GM21360 (cell line): ENCODE measurements at regions not wholly inside any gene's neighbourhood (a gene's known extent, or its start where the extent isn't known, plus 50 kb on each side); places are given as distances from the start of the nearest gene placed in this dataset.
"Not testable (repeated sequence)": the region's sequence is repeated elsewhere in the genome, so short reads cannot be mapped to it uniquely, and the experiment has no call there.

Experiments used
- ATAC-seq: cut with Tn5 transposase; IDR thresholded peaks from one replicate; pipeline ENCODE4 v1.9.1; 2021; ENCODE audit warnings: mild to moderate bottlenecking, moderate library complexity; ENCODE audit not compliant: unreplicated experiment

DNA sequence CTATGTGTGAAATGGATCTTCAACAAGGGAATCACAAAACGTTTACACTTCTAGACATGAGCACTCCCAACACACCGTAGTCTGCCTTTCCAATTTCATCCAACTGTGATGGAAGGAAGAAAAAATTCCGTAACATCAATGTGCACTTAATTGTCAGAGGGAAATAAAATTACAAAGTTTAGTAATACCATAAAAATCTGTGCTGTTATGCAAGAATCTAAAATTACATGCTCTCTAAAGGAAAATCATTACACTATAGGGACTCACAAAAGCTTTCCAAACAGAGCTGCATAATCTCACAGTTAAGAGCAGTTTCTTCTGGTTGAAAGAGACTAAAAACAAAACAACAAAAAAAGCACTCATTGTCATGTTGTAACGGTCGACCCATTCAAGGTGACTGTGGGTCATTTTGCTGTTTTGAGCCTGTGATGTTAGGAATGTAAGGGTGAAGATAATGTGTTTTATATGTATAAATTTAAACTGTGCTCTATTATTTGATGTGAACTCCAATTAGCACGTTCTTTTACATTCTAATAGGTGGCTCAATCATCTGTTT, 698.0 kb downstream of the TDRD15 start:
- ATAC-seq, result no peak

DNA sequence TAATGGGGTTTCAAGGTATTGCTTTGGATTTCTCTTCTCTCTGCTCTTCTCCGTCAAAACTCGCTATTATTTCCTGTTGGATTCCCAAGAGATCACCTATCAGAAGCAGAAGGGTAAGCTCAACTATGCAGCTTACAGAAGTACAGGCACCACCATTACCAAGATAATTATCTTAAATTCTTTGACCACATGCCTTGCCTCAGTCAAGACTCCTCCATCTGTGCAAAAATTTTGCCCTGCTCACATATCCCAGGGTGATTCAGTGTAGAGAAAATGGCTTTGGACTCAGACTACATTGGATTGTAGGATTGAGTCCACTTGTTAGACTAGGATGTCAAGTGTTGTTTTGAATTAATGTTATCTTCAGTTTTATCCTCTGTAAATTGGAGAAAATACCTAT, 698.7 kb downstream of the TDRD15 start:
- ATAC-seq, result no peak

GRCh38 chr2:21833767-21834166, 710.0 kb downstream of the TDRD15 start:
- no peak for ATAC-seq

DNA sequence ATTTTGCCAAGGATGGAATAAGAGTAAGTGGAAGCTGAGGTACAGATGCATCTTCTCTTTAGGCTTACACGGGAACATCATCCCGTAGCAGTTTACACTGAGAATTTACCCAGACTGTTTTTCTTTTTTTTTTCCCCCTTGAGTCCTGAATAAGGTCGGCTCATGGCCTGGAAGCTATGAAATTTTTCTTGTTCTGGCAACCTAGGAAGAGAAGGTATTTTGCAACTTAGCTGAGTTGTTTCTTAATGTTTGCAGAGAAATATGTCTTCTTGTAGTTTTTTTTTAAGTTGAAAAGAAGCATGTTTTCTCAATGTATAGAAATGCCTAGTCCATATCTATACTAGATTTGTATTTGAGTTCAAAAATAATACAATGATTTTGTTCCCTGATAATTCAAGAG, 712.5 kb downstream of the TDRD15 start:
- no peak for ATAC-seq

GRCh38 chr2:21836719-21837118, 713.0 kb downstream of the TDRD15 start:
- ATAC-seq, result no peak

DNA sequence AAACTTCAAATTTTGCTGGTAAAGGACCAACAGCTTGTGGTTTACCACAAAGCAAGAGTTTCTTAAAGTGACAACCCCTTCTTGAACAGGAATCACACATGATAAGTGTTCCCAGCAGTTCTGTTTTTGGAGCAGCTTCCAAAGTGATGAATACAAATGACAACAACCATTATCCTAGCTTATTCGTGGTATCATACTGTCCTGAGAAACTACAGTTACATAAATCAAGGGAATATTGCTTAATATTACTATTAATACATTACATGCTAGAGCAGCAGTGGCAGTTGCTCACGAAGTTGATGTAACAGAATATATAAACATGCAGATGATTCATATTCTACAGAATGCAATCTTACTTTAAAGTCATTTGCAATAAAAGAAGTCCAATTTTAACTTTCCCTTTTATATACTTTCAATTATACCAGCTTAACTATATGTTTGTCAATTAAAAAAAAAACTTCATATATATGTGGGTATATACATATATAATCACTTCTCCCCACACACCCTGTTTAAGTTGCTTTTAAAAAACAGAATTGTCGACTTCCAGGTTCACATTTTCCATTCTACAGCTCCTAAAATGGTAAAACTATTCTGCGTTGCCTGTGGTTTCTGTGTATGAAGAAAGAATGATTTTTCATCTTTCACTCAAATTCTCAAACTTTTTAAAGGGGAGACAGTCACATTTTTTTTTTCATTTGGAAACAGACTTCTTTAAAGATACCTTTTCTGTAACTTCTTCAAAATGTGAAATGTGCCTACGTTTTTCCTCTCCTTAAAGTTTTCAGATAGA, 713.6 kb downstream of the TDRD15 start:
- no peak for ATAC-seq

DNA sequence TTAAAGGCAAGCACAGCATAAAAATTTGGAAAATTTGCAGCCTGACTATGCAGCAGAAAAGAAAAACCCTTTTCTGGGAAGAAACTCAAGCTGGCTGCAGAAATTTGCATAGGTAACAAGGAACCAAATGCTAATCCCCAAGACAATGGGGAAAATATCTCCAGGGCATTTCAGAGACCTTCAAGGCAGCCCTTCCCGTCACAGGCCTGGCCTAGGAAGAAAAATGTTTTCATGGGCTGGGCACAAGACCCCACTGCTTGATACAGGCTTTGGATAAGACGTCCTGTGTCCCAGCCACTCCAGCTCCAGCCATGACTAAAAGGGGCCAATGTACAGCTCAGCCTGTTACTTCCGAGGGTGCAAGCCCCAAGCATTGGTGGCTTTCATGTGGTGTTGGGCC, 717.6 kb downstream of the TDRD15 start:
- ATAC-seq, result no peak

- not testable (repeated sequence) for ATAC-seq
Observed at GRCh38 chr2:21850367-21850766, 726.6 kb downstream of the TDRD15 start.

DNA sequence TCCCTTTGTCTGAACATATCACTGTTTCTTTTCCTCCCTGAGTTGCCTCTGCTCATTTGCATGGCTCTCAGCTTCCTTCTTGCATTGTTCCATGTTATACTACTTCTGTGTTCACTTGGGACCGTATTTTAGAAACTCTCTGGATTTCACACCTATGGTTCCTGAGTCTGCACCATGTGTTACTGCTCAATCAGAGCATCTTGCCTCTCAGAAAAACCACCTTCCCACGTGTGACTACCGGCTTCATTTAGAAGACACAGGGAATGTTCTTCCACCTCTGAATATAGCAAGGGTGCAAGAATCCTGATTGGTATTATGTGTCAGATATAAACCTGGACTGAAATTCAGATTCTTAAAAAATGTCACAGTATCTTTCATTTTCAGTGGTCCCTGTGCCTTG, 731.2 kb downstream of the TDRD15 start:
- no peak for ATAC-seq

DNA sequence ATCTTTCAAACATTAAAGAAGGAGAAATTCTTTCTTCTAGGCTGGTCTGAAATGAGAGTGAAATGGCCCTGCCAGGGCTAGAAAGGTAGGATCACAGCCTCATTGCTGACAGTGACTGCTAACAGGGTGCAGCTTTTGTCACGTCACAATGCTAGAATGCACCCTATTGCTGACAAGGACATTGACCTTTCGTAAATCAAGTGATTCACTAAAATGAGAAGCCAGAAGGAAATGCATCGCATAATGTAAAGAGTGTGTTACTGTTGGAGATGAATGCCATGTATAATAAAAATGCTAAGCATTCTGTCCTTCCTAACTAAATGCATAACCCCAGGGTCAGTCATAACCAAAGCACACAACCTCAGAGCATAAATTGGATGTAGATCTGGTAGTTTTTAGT, 732.9 kb downstream of the TDRD15 start:
- ATAC-seq, result no peak

- ATAC-seq, result no peak
Observed at GRCh38 chr2:21860907-21861306, 737.1 kb downstream of the TDRD15 start.

GRCh38 chr2:21866316-21866715, 742.5 kb downstream of the TDRD15 start:
- ATAC-seq, result no peak

DNA sequence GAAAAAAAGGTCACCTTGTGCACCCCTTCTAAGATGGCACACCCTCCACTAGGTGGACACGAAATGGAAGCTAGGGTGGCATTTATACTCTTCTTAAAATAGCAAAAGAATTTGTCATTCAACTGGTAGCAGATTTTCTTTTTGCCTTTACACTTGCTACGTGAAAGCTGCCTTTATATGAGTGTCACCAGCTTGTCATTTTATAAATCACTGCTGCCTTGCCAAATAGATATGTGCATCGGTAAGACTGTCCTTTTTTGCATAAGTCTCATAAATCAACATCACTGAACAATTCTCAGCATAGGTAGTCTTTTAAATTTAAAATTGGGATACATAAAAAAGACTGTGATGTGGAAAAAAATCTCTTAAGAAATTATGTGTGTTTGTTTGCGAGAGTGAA, 764.1 kb downstream of the TDRD15 start:
- ATAC-seq, result no peak

DNA sequence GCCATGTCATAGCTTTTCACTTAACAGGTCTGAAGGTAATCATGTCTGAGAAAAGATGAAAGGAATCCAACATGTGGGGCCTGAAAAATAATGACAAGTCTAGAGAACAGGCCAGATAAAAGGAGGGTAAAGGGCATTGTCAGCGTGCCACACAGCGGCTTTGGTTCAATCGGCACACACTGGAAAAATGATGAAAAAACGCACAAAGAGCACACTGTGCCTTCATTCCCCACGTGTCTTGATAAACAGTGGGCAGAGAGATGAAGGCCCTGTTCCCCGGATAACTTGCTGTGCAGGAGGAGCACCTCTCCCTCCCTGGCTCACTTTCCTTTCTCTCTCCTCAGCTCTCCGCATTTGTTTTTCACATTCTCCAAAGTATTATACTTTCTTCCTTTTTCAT, 766.3 kb downstream of the TDRD15 start:
- ATAC-seq, result no peak

DNA sequence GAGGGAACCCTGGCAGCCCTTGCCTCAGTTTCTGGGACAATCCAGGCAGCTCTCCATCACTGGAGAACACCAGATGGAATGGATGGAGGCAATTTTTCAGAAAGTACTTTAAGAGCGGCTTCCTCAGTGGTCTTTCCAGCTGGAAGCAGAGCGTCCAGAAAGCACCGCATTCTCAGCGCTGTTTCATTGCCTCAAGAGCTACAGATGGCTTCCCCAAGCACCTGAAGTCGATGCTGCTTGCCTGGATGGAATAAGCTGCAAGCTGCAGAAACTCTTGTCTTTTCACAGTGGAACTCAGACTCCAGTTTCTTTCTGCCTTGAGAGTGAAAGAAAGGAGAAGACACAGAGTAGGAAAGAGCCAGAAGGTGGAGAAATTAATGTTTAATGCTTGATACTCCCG, 766.9 kb downstream of the TDRD15 start:
- no peak for ATAC-seq

DNA sequence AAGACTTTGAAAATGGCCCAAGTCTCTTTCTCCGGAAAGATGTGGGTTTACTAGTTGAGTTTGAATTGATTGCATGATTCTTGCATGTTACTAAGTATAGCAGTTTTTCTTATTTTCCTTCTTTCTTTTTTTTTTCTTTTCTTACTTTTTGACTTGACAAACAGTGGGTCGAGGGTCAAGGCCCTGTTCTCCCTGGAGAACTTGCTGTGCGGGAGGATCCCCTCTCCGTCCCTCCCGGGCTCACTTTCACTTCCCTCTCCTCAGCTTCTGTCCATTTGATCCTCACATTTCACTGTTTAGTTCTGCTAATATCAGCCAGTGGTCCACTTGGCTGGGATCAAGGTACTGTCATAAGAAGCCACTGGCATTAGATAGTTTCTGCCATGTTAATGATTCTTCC, 767.4 kb downstream of the TDRD15 start:
- no peak for ATAC-seq

- no peak for ATAC-seq
Observed at GRCh38 chr2:21892140-21892539, 768.4 kb downstream of the TDRD15 start.

- no peak for ATAC-seq
Observed at GRCh38 chr2:21895200-21895599, 771.4 kb downstream of the TDRD15 start.

DNA sequence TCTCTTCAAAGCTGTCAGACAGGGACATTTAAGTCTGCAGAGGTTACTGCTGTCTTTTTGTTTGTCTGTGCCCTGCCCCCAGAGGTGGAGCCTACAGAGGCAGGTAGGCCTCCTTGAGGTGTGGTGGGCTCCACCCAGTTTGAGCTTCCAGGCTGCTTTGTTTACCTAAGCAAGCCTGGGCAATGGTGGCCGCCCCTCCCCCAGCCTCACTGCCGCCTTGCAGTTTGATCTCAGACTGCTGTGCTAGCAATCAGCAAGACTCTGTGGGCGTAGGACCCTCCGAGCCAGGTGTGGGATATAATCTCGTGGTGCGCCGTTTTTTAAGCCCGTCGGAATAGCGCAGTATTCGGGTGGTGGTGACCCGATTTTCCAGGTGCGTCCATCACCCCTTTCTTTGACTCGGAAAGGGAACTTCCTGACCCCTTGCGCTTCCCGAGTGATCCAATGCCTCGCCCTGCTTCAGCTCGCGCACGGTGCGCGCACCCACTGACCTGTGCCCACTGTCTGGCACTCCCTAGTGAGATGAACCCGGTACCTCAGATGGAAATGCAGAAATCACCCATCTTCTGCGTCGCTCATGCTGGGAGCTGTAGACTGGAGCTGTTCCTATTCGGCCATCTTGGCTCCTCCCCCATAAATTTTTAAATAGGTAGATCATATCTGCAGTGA, 785.1 kb downstream of the TDRD15 start:
- ATAC-seq, result not testable (repeated sequence)

DNA sequence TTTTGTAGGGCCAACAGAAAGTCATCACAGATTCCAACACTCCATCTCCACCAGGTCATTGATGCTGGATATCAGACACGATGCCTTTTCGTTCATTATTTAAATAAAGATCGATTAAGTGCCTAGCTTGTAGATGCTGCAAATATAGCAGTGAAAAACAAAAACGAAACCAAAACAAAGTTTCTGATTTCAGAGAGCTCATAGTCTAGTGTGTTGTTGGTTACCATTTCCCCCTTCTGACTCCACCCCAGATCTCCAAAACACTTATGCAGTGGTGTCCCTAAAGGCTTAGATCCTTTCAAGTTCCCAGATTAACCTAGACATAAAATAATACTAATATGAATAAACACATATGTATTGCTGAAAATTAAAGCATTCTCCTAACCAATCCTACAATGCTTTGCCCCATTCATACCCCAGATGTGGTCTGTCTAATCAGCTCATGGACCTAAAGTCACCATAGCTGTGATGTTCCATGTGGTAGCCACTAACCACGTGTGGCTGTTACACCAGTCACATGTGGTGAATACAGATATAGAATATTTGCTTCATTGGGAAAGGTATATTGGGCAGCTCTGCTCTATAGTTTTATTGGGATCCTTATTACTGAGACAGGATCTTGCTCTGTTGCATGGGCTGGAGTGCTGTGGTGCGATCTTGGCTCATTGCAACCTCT, 787.2 kb downstream of the TDRD15 start:
- peak; percentile 73 for ATAC-seq

- ATAC-seq, result no peak
Observed at GRCh38 chr2:21912405-21912804, 788.6 kb downstream of the TDRD15 start.

GRCh38 chr2:21915201-21915600, 791.4 kb downstream of the TDRD15 start:
- ATAC-seq, result no peak
